ENCODE measurements at regions not wholly inside any gene's neighbourhood (a gene's known extent, or its start where the extent isn't known, plus 50 kb on each side); places are given as distances from the start of the nearest gene placed in this dataset.

DNA sequence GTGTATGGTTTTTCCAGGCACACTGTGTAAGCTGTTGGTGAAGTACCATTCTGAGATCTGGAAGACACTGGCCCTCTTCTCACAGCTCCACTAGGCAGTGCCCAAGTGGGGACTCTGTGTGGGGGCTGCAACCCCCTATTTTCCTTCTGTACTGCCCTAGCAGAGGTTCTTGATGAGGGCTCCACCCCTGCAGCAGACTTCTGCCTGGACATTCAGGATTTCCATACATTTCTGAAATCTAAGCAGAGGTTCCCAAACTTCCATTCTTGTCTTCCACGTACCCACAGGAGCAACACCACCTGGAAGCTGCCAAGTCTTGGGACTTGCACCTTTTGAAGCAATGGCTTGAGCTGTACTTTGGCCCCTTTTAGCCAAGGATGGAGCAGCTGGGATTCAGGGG lies 85.2 kb upstream of the PRMT8 start (continued):
- TF ChIP-seq CSRNP3 (CRISPR knock-in tag; IDR thresholded peaks at IDR 0.05) = no peak
- TF ChIP-seq RARB (CRISPR knock-in tag; IDR thresholded peaks at IDR 0.05) = no peak
- TF ChIP-seq ESRRG (CRISPR knock-in tag; IDR thresholded peaks at IDR 0.05) = no peak

DNA sequence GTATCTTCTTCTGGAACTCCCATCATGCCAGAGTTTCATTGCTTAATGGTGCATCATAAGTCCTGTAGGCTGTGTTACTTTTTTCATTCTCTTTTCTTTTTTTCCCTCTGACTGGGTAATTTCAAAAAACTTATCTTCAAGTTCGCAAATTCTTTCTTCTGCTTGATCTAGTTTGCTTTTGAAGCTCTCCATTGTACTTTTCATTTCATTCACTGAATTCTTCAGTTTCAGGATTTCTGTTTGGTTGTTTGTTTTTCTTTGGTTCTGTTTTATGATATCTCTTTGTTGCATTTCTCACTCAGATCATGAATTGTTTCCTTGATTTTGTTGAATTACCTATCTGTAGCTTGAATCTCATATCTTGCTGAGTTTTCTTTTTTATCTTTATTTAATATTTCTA lies 83.3 kb upstream of the PRMT8 start:
- TF ChIP-seq ZC3H10 (CRISPR knock-in tag; IDR thresholded peaks at IDR 0.05) (no peak), ZFP30 (CRISPR knock-in tag; IDR thresholded peaks at IDR 0.05) (no peak), ZNF70 (CRISPR knock-in tag; IDR thresholded peaks at IDR 0.05) (no peak), ZFP3 (CRISPR knock-in tag; IDR thresholded peaks at IDR 0.05) (no peak), CSRNP3 (CRISPR knock-in tag; IDR thresholded peaks at IDR 0.05) (no peak)
- no peak for ATAC-seq

DNA sequence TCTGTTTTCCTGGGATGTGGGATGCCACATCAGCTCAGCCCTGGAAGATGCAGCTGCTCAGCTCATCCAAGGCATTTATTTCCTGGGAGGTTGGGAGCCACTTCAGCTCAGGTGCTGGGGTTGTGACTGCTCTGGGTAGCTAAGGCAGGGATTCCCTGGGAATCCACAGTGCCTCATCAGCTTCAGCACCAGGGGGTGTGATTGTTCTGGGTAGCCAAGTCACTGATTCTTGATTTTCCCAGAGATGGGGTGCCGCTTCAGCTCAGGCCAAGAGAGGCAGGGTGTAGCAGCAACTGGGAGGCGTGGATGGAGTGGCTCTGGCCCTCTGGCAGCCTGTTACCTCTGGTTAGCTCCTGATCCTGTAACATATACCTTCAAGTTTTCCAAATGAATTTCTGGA lies 81.3 kb upstream of the PRMT8 start:
- TF ChIP-seq ESRRG (CRISPR knock-in tag; IDR thresholded peaks at IDR 0.05) (no peak), ZC3H10 (CRISPR knock-in tag; IDR thresholded peaks at IDR 0.05) (no peak), ARNTL (CRISPR knock-in tag; IDR thresholded peaks at IDR 0.05; ENCODE audit: borderline replicate concordance, low read depth) (no peak), RARB (CRISPR knock-in tag; IDR thresholded peaks at IDR 0.05) (no peak), GLIS3 (CRISPR knock-in tag; IDR thresholded peaks at IDR 0.05) (no peak), POU6F1 (CRISPR knock-in tag; IDR thresholded peaks at IDR 0.05; ENCODE audit: borderline replicate concordance, low read depth) (no peak), CSDC2 (CRISPR knock-in tag; IDR thresholded peaks at IDR 0.05) (no peak), ZNF8 (CRISPR knock-in tag; IDR thresholded peaks at IDR 0.05) (no peak), ZFP3 (CRISPR knock-in tag; IDR thresholded peaks at IDR 0.05) (no peak)
- TF ChIP-seq, protein P1, sequence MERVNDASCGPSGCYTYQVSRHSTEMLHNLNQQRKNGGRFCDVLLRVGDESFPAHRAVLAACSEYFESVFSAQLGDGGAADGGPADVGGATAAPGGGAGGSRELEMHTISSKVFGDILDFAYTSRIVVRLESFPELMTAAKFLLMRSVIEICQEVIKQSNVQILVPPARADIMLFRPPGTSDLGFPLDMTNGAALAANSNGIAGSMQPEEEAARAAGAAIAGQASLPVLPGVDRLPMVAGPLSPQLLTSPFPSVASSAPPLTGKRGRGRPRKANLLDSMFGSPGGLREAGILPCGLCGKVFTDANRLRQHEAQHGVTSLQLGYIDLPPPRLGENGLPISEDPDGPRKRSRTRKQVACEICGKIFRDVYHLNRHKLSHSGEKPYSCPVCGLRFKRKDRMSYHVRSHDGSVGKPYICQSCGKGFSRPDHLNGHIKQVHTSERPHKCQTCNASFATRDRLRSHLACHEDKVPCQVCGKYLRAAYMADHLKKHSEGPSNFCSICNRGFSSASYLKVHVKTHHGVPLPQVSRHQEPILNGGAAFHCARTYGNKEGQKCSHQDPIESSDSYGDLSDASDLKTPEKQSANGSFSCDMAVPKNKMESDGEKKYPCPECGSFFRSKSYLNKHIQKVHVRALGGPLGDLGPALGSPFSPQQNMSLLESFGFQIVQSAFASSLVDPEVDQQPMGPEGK (CRISPR knock-in tag; IDR thresholded peaks at IDR 0.05; ENCODE audit: borderline replicate concordance) = no peak
- ATAC-seq = no peak

- no peak for ATAC-seq
- TF ChIP-seq SNAI2 (CRISPR knock-in tag; IDR thresholded peaks at IDR 0.05) = no peak
- TF ChIP-seq CREB5 (CRISPR knock-in tag; IDR thresholded peaks at IDR 0.05; ENCODE audit: low read depth) = no peak
Measured at GRCh38 chr12:3416159-3416558, 74.8 kb upstream of the PRMT8 start.

GRCh38 chr12:3416670-3417069 lies 74.3 kb upstream of the PRMT8 start:
- no peak for ATAC-seq
- no peak for TF ChIP-seq PPARA (CRISPR knock-in tag; IDR thresholded peaks at IDR 0.05; ENCODE audit: borderline replicate concordance)
- TF ChIP-seq ZC3H10 (CRISPR knock-in tag; IDR thresholded peaks at IDR 0.05) = no peak
- TF ChIP-seq RARB (CRISPR knock-in tag; IDR thresholded peaks at IDR 0.05) = no peak
- TF ChIP-seq TOX (CRISPR knock-in tag; IDR thresholded peaks at IDR 0.05; ENCODE audit: borderline replicate concordance) = no peak
- TF ChIP-seq SNAI2 (CRISPR knock-in tag; IDR thresholded peaks at IDR 0.05) = no peak
- no peak for TF ChIP-seq BACH2 (CRISPR knock-in tag; IDR thresholded peaks at IDR 0.05; ENCODE audit: borderline replicate concordance)
- no peak for TF ChIP-seq TSHZ2 (CRISPR knock-in tag; IDR thresholded peaks at IDR 0.05)
- no peak for TF ChIP-seq ZNF8 (CRISPR knock-in tag; IDR thresholded peaks at IDR 0.05)
- no peak for TF ChIP-seq OSR1 (CRISPR knock-in tag; IDR thresholded peaks at IDR 0.05)

Data from SK-N-SH treated with all-trans-retinoic acid at 6 μM for 48 hours (cell line).